Limb (tissue), 2 donors: ENCODE measurements at regions not wholly inside any gene's neighbourhood (a gene's known extent, or its start where the extent isn't known, plus 50 kb on each side); places are given as distances from the start of the nearest gene placed in this dataset.
"Not testable (repeated sequence)": the region's sequence is repeated elsewhere in the genome, so short reads cannot be mapped to it uniquely, and the experiment has no call there.

Source experiments
- DNase-seq, 2 donors: peaks; one replicate each; pipeline ENCODE4 v3.0.0-alpha.2; 2016; ENCODE audit errors: extremely low spot score in 2 of 2

- DNase-seq: no peak
Measured at GRCh38 chr11:29171360-29171950, 845.4 kb downstream of the KCNA4 start.

- DNase-seq: no peak
Measured at GRCh38 chr11:29166306-29166705, 850.5 kb downstream of the KCNA4 start.

DNA sequence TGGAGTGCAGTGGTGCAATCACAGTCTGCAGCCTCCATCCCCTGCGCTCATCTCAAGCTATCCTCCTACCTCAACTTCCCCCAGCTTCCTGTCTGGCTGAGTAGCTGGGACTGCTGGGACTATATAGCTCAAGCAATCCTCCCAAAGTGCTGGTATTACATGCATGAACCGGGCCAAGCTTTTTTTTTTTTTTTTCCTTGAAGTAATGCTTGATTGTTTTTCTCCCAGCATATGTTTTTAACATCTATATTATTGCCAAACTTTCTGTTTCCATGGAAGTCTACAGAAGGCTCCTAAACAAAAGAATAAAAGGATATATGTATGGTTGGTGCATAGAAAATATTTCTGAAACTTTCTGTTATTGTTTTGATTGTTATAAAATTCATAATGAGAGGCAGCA lies 853.6 kb downstream of the KCNA4 start:
- DNase-seq: peak in 1 of 2 donors; percentile 38

DNA sequence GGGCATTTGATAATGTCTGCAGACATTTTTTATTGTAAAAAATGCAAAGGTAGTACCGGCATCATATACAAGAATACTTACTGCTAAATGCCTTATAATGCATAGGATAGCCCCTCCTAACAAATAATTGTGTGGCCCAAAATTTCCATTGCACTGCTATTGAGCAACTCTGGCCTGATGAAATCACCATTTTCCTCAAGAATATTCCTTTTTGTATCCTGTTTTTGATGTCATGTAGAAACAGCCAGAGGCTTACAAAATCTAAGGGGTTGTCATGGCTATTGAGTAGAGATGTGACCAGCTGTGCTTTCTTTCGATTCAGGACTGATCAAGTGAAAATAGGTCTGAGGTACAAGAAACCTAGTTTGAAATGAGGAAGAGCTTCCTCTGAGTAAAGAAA lies 854.3 kb downstream of the KCNA4 start:
- DNase-seq: no peak

DNA sequence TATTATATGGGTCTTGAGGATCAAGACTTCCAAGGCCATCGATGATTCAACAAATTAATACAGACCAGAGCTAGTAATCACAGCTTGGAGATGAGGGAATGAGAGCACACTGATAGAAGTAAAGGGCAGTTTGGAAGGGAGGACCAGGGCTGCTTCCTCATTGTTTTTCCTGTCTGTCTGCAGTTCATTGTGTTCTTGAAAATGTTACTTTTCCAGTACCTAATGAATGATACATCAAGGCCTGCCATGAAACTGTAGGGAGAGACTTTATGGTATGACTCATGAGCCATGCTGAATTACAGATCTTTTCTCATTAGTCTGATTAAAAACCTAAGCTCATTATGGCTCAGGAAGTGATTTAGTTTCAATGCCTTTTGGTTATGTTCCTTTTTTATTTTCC lies 855.6 kb downstream of the KCNA4 start:
- DNase-seq: no peak

GRCh38 chr11:29159552-29160465 lies 857.0 kb downstream of the KCNA4 start:
- peak; percentile 41 to 59 for DNase-seq

- DNase-seq: no peak
Measured at GRCh38 chr11:29153078-29153477, 863.8 kb downstream of the KCNA4 start.

DNA sequence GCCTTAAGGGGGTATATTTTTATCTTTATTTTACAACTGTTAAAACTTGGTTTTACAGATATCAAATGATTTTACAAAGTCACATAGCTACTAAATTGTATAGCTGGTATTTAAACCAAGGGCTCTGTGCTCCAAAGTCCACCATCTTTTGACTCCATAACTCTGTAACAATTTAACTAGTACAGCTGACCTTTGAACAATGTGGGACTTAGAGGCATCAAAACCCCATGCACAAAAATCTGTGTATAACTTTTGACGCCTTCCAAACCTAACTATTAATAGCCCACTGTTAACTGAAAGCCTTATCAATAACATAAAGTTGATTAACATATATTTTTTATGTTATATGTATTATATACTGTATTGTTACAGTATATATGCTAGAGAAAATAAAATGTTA lies 874.3 kb downstream of the KCNA4 start:
- not testable (repeated sequence) for DNase-seq

- DNase-seq: no peak
Measured at GRCh38 chr11:29135504-29135903, 881.3 kb downstream of the KCNA4 start.

- no peak for DNase-seq
Measured at GRCh38 chr11:29131055-29131454, 885.8 kb downstream of the KCNA4 start.

DNA sequence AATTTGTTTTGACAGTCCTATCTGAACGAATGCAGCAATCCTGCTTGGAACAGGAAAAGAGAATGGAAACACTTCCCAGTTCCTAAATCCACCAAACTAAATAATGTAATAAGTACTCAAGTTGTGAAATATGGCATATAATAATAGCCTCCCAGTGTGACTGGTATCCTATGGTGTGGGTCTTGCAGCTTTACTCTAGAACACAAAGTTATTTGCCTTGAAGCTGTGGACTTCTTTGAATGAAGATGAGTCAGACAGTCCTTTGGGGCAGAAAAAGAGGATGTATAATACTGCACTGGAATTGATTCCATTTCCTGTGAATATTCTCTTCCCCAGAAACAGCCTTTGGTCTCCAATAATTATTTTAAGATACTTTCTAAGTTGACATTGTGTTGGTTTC lies 887.0 kb downstream of the KCNA4 start:
- no peak for DNase-seq

GRCh38 chr11:29127461-29127860 lies 889.4 kb downstream of the KCNA4 start:
- DNase-seq: no peak

DNA sequence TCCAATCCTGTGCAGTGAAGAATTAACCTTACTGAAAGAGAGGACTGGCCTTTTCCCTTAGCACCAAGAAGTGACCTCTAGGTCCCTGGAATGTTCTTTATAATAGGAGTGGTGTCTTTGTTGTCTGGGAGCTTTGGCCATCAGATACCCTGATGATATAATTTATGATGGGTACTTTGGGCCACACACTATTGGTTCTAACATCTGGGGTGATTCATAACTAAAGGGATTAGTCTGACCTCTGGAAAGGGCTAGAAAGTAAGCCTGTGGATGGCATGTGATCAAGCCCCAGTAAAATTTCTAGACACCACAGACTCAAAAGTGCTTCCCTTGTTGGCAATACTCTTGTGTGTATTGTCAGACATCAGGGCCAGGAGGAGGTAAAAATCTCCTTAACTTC lies 891.2 kb downstream of the KCNA4 start:
- no peak for DNase-seq

DNA sequence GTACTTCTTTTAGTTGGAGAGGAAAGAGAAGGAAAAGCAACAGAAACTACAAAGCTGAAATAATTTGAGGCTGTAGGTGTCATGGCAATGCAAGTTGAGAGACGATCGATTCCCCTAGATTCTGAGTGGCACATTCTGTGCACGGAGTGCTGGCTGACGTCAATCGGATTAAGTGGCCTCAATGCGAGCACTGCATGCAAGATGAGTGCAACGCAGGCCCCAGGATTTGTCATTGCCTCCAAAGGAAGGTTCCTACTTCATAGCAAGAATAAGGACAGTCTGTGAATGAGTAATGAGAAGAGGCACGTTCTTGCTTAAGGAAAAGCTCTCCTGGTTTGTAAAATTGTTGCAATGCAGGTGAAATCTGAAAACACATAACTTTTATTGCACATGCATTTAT lies 892.4 kb downstream of the KCNA4 start:
- no peak for DNase-seq

- peak in 1 of 2 donors; percentile 19 for DNase-seq
Measured at GRCh38 chr11:29119707-29120618, 896.9 kb downstream of the KCNA4 start.

DNA sequence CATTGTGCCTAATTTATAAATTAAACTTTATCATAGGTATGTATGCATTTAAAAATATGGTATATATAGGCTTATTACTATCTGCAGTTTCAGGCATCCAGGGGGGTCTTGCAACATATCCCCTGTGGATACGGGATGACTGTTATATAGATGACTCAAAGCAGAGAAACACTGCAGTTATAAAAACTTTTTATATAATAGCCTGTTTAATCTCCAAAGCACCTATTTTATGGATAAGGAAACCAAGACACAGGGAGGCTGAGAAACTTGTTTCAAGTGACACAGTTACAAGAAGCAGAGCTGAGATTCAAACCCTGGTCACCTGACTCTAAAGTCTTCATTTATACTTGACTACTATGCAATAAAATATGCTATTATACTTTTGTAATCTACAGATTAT lies 897.7 kb downstream of the KCNA4 start:
- DNase-seq: no peak

- DNase-seq: no peak
Measured at GRCh38 chr11:29100967-29101366, 915.9 kb downstream of the KCNA4 start.

DNA sequence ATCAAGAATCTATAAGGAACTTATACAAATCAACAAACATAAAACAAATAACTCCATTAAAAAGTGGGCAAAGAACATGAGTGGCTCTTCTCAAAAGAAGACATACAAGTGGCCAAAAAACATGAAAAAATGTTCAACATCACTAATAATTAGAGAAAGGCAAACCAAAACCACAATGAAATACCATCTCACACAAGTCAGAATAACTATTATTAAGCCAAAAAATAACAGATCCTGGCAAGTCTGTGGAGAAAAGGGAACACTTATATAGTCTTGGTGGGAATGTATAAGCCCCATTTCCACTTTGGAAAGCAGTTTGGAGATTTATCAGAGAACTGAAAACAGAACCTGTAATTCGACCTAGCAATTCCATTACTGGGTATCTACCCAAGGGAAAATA lies 921.0 kb downstream of the KCNA4 start:
- no peak for DNase-seq

- DNase-seq: no peak
Measured at GRCh38 chr11:29093416-29094120, 923.3 kb downstream of the KCNA4 start.

- no peak for DNase-seq
Measured at GRCh38 chr11:29087200-29087812, 929.5 kb downstream of the KCNA4 start.

DNA sequence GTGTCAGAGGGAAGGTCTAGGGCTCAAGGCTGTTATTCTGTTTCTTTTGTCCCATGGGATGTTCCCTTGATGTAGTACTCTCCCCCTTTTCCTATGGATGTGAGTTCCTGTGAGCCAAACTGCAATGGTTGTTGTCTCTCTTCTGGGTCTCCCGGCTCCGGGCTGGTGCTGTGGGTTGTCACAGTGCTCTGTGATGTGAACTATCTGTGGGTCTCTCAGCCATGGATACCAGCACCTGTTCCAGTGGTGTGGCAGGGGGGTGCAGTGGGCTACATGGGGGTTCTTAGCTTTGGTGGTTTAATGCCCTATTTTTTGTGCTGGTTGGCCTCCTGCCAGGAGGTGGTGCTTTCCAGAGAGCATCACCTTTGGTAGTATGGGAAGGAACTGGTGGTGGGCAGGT lies 941.1 kb downstream of the KCNA4 start:
- no peak for DNase-seq
